NCI-H82 treated with DMSO at 0.1 percent for 48 hours (cell line): ENCODE measurements at regions not wholly inside any gene's neighbourhood (a gene's known extent, or its start where the extent isn't known, plus 50 kb on each side); places are given as distances from the start of the nearest gene placed in this dataset.
"Not testable (repeated sequence)": the region's sequence is repeated elsewhere in the genome, so short reads cannot be mapped to it uniquely, and the experiment has no call there.

Experiments
- DNase-seq: peaks from one replicate; lab custom pipeline; 2025; ENCODE audit not compliant: unreplicated experiment; lab: John Stamatoyannopoulos, UW

DNA sequence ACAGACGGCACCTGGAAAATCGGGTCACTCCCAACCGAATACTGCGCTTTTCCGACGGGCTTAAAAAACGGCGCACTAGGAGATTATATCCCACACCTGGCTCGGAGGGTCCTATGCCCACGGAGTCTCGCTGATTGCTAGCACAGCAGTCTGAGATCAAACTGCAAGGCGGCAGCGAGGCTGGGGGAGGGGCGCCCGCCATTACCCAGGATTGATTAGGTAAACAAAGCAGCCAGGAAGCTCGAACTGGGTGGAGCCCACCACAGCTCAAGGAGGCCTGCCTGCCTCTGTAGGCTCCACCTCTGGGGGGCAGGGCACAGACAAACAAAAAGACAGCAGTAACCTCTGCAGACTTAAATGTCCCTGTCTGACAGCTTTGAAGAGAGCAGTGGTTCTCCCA is 64.5 kb downstream of the SLC30A10 start:
- DNase-seq: not testable (repeated sequence)

DNA sequence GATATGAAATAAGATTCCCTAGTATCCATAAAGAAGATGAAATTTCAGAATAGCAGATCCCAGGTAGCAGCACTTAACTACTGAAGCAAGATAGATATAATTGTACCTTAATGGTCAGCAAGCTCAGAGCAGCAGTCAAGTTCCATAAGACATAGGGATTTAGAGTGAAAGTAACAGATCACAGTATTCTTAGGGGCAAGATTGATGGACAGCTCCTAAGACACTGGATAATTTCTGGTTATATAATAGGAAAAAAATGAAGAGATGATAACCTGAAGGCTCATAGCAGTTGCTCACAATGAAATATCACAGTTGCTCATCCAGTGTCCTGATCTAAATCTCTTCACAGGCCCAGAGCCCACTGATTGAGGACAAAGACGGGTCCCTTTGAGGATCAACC is 66.0 kb downstream of the SLC30A10 start:
- DNase-seq: no peak

DNA sequence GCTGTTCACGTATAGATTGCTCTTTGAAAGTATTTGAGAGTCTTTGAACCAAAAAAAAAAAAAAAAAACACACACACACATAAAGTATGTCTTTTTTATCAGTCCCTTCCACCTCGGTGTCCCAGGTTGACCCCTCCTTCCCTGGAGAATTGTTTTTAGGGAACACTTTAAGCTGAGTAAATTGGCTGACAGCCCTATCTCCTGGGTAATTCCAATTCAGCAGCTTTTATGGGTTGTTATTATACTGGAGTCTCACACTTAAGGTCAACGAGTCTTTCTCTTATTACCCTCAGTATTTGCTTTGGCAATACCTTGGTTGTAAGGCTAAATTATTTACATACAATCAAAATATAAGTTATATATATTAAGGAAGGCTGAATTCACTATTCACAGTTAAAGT is 69.4 kb downstream of the SLC30A10 start:
- DNase-seq: no peak

DNA sequence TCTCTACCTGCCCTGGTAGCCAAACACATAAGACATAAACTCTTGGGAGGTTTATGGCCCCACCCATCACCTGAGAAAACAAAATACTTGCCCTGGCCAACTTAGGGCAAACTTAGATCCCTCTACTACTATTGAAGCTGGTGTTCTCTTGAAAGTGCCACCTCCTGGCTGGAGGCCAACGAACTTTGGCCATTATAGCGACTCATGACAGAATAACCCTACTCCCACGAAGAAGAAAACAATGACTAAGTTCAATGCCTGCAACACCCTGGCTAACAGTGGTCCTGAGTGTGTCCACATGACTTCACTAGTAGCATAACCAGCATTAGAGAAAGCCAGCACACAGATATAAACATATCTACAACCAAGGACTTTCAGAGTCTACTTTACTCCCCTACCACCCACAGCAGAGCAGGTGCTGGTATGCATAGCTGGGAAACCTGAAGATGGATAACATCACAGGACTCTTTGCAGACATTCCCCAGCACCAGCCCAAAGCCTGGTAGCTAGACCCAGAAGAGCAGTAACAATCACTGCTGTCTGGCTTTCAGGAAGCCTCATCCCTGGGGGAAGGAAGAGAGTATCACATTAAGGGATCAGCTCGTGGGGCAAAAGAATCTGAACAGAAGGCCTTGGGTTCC is 81.0 kb downstream of the SLC30A10 start:
- DNase-seq: no peak

DNA sequence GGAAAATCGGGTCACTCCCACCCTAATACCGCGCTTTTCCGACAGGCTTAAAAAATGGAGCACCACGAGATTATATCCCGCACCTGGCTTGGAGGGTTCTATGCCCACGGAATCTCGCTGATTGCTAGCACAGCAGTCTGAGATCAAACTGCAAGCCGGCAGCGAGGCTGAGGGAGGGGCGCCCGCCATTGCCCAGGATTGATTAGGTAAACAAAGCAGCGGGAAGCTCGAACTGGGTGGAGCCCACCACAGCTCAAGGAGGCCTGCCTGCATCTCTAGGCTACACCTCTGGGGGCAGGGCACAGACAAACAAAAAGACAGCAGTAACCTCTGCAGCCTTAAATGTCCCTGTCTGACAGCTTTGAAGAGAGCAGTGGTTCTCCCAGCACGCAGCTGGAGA is 88.8 kb downstream of the SLC30A10 start:
- DNase-seq: not testable (repeated sequence)

DNA sequence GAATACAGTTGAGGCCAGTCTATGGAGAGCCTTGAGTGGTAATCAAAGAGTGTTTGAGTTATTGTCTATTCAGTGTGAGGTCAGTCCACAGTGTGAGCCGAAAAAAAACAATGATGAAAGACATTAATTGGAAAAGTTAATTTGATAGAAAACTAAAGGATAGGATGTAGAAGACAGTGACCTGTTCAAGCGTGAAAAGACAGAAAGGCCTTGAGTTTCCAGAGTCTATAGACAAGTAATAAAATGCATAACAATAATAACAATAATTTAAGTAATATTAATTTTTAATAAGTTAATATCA is 90.4 kb downstream of the SLC30A10 start:
- no peak for DNase-seq

DNA sequence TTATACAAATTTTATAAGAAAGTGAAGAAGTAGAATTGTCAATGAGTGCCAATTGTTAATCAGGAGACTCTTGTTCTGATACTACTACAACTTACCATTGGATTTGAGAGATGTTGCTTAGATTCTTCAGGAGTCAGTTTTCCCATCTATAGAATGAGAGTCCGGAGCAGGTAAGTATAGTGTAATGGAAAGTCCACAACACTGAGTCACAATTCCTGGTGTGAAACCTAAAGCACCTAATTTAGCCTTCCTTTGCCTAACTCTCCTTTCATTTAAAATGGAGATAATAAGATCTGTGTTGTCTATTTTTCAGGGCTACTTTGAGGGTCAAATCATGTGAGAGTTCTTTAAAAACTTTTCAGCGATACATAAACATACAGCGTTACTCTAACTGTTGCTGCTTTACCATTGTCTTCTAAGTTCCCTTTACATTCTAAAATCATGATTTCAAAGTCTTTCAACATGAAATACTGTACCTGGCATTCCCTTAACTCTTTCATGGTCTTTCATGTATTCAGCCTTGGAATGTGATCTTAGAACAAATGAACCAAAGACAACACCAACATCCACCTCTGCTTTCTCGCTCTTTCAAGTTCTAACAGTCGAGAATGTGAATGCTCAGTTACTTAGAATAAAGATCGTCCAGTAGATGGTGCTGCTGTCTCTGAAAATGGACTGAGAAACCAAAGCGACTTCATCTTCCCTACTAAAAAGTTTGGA is 90.9 kb downstream of the SLC30A10 start:
- peak; percentile 77 for DNase-seq

DNA sequence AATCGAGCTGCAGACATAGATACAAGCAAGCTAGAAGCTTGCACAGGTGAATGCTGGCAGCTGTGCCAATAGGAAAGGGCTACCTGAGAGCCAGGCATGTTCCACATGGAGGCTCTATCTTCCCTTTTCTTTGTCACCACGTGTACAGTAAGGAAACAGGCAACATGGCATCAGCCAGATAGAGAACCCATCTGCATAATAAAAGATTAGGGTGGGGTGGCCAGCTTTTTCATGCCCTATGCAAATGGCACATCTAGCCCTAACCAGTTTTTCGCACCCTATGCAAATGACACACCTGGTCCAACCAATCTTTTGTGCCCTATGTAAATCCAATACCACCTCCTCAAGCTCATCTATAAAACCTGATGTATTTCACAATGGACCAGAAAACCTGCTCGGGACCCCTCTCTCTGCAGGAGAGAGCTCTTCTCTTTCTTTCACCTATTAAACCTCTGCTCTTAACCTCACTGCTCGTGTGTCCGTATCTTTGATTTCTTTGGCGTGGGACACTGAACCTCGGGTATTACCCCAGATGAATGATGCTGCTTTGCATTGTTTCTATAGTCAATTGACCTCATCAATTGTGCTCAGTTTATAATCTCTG is 93.9 kb downstream of the SLC30A10 start:
- no peak for DNase-seq

DNA sequence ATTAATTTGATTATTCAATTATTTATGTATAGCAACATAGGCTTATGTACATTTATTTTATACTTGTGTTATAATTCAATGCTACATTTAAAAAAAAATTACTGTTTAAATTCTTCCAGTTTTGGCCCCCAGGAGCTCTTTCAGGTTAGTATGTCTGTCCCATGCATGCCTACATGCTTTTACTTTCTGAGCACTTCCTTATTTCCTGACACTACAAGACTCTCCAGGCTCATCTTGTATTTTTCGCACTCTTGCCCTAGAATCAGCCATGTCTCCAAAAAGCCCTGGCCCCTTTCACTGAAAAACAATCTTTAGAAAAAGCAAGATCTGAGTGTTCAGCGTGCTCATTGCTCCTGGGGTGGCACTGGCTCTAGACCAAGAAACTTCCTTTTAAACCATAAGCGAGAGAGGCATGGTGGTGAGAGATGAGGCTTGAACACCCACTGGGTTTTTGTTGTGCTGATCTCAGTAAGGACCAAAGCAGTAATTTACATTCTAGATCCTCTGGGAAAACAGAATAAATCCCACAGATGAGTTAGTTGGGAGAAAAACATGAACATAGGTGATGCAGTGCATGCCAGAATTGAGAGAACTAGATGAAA is 95.0 kb downstream of the SLC30A10 start:
- DNase-seq: no peak

DNA sequence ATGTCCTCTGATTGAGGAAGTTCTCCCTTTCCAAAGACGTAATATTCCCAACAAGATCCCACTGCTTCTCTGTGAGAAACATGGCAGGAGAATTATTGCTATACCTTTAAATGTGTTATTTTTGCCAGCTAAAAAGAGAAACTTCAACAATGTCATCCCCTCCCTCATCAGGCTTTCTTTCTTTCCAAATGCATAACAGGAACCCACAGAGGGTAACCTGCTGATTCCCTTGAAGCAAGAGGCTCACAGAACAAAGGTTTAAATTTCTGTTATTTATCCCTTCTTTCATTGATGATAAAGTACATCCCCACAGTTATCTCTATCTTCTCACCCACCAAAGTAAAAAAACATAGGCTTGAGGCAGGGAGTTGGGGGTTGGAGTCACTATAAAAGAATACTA is 102.1 kb downstream of the SLC30A10 start:
- no peak for DNase-seq

DNA sequence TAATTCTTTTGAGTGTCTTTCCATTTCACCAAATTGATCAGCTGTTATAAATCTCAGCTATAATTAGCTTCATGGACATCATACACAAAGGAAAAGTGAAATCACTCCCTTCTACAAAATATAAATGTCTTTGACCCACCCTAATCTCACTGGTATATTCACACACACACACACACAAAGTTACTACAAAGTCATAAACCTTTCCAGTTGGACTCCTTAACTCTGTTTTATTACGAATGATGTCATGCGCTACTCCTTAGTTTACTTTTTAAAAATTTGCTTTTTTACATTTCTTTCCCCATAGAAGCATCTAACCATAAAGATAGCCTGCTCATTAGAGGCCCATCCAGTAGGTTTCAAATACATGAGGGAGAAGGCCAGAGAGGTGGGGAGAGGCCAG is 103.0 kb downstream of the SLC30A10 start:
- no peak for DNase-seq

DNA sequence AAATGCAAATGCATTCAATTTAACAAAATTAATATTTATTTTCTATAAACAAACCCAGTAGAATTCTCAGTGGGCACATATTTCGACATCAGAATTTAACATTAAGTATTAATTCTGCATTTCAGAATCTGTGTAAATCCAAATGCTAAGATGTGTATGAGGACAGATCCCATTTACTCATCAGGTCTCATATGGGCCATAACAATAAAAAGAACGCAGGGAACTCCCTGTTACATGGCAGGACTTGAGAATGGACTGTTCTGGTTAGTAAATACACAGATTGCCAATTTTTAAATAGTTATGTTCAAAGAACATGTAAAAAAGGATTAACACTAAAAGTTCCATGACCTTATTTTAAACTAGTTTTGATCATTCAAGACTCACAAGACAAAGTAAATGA is 104.0 kb downstream of the SLC30A10 start:
- no peak for DNase-seq

DNA sequence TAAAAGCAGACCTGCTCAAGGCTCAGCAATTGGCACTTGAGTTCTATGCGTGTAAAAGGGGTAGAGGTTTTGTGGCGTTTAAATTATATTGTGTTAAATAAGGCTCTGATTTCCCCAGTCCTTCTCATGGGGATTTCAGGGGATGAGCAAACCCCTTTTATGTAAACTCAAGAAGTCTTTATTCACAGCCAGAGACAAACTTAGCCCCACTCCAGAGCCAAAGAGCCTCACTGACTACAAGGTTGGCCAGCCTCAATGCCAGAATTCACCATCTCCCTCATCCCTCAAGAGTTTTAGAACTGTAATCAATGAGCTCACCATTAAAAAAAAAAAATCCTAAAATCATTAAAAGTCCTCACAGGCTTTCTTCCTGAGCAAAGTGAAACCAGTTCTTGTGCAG is 107.8 kb downstream of the SLC30A10 start:
- no peak for DNase-seq

DNA sequence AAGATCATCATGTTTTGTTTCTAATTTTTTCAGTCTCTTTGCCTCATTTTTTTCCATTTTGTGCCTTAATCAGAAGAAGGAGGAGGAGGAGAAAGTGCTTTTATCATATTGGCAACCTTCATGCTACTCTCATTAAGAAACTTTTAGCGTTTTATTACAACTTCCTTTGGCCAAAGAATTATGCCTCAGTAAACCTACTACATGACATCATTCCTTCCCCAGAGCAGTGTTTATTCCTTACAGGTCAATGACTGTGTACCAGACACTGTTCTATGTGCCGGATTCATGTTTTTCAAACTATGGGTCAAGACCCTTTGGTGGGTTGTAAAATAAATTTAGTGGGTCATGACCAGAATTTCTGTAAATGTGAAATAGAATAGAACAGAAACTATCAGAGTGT is 110.4 kb downstream of the SLC30A10 start:
- DNase-seq: no peak

DNA sequence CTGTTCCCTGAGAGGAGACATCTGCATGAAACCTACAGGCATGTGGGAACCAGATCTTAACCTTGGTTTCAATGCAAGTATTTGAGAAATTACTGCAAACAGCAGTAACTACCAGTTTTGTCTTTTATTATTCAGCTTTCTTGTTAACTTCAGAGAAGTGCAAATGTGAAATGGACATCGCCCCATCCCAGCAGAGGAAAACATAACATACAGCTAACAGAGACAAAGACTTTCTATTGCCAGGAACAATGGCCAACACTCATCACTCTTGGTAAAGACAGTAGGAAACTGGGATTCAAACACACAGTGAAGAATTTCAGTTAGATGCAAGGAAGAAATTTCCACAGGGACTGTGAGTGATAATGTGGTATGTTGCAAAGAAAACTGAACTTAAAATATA is 115.1 kb downstream of the SLC30A10 start:
- no peak for DNase-seq

DNA sequence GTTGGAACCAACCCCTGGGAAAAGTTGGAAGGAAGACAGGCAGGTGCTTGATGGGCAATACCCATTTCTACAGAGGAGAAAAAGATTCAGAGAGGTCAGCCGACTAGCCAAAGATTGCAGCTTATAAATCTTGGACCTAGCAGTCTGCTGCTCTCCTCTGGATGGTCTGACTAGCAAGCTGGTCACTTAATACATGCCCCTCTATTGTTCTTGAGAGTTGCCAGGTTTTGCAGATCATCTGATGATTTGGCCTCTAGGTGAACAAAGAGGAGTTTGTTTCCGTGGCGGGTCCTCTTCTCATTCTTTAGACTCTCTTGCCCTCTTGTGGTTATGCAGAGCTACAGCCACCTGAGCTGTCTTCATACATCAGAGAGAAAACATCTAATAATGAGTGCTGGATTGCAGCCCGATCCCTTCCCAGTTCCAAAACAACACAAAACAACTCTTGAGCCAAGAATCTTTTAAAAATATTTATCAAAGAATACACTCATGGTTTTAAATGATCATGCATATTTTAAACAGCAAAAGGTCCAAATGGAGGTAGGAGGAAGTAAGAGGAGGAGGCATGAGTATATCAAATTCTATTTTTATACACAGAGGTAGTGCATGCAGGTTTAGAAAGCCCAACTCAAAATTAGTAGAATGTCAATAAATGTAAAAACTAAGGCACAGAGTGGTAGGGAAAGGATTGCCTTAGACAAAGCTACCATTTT is 115.7 kb downstream of the SLC30A10 start:
- peak; percentile 80 for DNase-seq

DNA sequence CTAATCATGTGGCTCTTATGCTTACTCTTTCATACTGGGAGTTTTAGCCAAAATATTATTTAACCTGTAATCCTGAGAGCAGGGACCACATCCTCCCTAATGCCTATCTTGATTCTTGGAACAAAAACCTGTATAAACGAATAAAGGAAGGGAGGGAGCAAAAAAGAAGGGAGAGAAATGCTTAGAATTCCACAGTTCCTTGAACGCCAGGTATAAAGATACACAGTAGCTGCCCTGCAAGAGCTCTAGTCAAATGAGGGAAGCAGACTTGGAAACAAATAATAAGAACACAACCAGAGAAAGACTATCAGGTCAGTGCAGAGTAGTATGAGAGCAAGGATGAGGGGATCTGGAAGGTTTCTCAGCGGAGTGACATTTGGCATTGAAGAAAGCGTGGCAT is 116.3 kb downstream of the SLC30A10 start:
- DNase-seq: no peak

DNA sequence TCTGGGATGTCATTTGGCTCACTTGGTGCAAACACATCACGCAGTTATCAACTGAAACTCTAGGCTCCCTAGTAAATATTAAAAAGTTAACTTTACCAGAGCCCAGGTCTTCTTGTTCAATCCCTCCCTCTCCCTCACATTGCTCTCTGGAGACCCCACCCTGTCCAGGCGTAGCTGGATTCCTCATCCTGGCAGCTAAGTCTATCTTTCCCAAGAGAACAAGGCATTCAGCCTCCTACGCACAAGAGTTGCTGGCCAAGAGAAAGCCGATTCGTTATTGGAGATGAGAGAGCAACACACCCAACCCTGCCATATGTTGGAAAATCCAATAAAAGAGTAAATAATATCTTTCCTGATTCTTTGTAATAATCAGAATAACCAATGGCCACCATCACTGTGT is 117.9 kb downstream of the SLC30A10 start:
- no peak for DNase-seq

DNA sequence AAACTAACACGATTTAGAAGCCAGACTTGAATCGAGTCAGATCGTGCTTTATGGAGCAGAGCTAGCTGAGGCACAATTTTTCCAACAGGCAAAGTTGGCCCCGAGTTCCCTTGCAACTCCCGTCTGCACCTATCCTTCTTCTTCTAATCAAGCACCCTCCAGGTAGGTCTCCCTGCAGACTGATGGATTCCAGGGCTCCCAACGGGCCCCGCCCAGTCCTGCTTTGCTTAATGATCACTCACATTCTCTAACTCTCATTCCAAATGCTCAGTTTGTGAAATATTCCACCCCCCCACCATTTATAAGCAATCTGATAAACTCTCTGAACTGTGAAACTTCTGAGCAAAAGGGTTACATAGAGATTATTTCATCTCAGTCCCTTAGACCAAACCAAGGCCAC is 119.6 kb downstream of the SLC30A10 start:
- no peak for DNase-seq

DNA sequence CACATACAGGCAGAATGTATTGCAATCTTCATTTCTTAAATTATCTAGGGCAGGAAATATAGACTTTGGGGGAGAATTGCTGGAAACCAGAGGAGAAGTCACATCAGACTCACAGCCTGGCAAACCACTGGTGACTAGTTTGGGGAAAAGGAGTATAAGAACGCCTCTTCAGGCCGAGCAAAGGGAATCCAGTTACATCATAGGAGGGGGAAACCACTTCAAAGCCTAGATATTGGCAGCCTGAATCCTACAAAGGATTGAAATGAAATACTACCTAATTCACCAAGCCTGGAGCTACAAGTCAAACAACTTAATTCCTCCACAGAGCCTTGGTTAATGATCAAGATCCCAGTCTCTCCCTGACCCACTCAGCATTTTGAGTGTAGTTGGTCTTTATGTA is 121.7 kb downstream of the SLC30A10 start:
- DNase-seq: no peak

DNA sequence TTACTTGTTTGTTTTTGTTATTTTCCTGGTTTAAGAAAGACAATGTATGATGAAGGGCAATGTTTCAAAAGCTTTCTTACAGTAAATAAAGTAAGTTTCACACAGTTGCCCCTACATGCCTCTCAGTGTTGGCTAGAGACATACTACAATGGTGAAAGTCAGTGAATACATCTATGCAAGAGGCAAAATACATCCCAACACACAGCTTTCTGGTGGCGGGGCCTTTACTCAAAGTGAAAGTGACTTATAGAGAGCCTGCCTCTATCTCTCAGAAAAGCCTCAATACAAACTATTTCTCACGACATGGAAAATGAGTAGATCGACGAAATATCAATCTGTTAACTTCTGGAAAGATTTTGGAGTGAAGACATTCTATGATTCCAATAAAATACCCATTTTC is 122.3 kb downstream of the SLC30A10 start:
- no peak for DNase-seq

DNA sequence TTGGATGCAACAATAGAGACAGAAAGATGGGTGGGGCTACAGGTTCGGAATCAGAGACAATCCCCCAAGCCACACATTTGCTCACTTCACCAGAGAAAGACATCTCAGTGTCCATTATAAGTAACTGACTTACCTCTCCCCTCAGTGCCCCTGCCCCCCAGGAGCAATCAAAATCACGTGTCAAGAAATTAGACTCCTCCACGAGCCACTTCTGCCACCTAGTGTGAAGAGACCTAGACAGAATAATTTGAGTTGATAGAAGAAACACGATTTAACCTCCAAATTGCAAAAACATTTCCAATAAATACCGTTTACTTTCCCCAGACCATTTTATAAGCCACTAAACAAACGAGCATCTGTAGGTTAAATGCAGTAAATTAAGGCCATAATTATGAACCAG is 123.2 kb downstream of the SLC30A10 start:
- no peak for DNase-seq
